Osteocyte (in vitro differentiated cells): ENCODE measurements at regions not wholly inside any gene's neighbourhood (a gene's known extent, or its start where the extent isn't known, plus 50 kb on each side); places are given as distances from the start of the nearest gene placed in this dataset.

Source experiments
- DNase-seq: peaks from one replicate; pipeline ENCODE4 v3.0.0; 2021; ENCODE audit warnings: mixed read lengths; ENCODE audit not compliant: unreplicated experiment; ENCODE audit errors: extremely low spot score
- H3K27ac Mint-ChIP-seq: one replicate; pipeline ENCODE4 v1.8.0; 2021; ENCODE audit warnings: mild to moderate bottlenecking, mixed read lengths; ENCODE audit not compliant: unreplicated experiment
- H3K27me3 Mint-ChIP-seq: one replicate; pipeline ENCODE4 v1.8.0; 2021; ENCODE audit warnings: mixed read lengths; ENCODE audit not compliant: unreplicated experiment
- H3K36me3 Mint-ChIP-seq: one replicate; pipeline ENCODE4 v1.8.0; 2021; ENCODE audit warnings: mixed read lengths; ENCODE audit not compliant: unreplicated experiment
- H3K4me1 Mint-ChIP-seq: one replicate; pipeline ENCODE4 v1.8.0; 2021; ENCODE audit warnings: mixed read lengths; ENCODE audit not compliant: unreplicated experiment
- H3K4me3 Mint-ChIP-seq: one replicate; pipeline ENCODE4 v1.8.0; 2021; ENCODE audit warnings: mild to moderate bottlenecking, moderate library complexity, mixed read lengths; ENCODE audit not compliant: unreplicated experiment
- H3K9me3 Mint-ChIP-seq: one replicate; pipeline ENCODE4 v1.8.0; 2021; ENCODE audit warnings: mixed read lengths; ENCODE audit not compliant: unreplicated experiment
- TF ChIP-seq, protein P1 (sequence below): fragments of 200-600 bp; sonication (generic); IDR thresholded peaks from 2 replicates; pipeline ENCODE4 v1.5.0; 2021; ENCODE audit warnings: antibody characterized with exemption, mild to moderate bottlenecking, moderate library complexity

GRCh38 chr4:187317799-187318198 is 594.1 kb upstream of the FAT1 start:
- Mint-ChIP-seq H3K27ac (no peak overlapping the region), H3K27me3 (no peaks in the 10 kb centered on the region), H3K36me3 (peaks cover 4% of the 10 kb centered on the region), H3K4me1 (peaks cover 9% of the 10 kb centered on the region), H3K4me3 (no peak overlapping the region), H3K9me3 (peaks cover 3% of the 10 kb centered on the region)
- TF ChIP-seq, protein P1, sequence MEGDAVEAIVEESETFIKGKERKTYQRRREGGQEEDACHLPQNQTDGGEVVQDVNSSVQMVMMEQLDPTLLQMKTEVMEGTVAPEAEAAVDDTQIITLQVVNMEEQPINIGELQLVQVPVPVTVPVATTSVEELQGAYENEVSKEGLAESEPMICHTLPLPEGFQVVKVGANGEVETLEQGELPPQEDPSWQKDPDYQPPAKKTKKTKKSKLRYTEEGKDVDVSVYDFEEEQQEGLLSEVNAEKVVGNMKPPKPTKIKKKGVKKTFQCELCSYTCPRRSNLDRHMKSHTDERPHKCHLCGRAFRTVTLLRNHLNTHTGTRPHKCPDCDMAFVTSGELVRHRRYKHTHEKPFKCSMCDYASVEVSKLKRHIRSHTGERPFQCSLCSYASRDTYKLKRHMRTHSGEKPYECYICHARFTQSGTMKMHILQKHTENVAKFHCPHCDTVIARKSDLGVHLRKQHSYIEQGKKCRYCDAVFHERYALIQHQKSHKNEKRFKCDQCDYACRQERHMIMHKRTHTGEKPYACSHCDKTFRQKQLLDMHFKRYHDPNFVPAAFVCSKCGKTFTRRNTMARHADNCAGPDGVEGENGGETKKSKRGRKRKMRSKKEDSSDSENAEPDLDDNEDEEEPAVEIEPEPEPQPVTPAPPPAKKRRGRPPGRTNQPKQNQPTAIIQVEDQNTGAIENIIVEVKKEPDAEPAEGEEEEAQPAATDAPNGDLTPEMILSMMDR: no peak
- DNase-seq: no peak

DNA sequence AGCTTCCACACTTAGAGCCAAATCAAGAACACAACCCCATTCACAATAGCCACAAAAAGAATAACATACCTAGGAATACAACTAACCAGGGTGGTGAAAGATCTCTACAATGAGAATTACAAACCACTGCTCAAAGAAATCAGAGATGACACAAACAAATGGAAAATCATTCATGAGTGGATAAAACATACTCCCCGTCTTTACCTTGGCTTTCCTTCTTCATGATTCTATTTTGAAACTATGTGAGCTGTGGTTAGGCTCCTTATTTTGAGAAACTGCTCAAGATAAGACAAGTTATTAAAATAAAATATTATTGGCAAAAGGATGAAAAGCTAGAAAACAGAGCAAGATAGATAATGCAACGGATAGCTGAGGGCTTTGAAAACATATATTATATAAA is 598.1 kb upstream of the FAT1 start:
- H3K27me3 Mint-ChIP-seq: no peaks in the 10 kb centered on the region
- peaks cover 9% of the 10 kb centered on the region for H3K4me1 Mint-ChIP-seq
- H3K27ac Mint-ChIP-seq: peak overlapping the region; percentile 36
- peaks cover 3% of the 10 kb centered on the region for H3K9me3 Mint-ChIP-seq
- peaks cover 4% of the 10 kb centered on the region for H3K36me3 Mint-ChIP-seq
- no peak overlapping the region for H3K4me3 Mint-ChIP-seq
- TF ChIP-seq, protein P1: no peak
- DNase-seq: no peak

GRCh38 chr4:187332141-187332540 is 608.5 kb upstream of the FAT1 start:
- no peak for DNase-seq
- H3K9me3 Mint-ChIP-seq: peaks cover 5% of the 10 kb centered on the region
- H3K27ac Mint-ChIP-seq: no peak overlapping the region
- no peaks in the 10 kb centered on the region for H3K4me1 Mint-ChIP-seq
- H3K36me3 Mint-ChIP-seq: no peaks in the 10 kb centered on the region
- TF ChIP-seq, protein P1: no peak
- no peak overlapping the region for H3K4me3 Mint-ChIP-seq
- no peaks in the 10 kb centered on the region for H3K27me3 Mint-ChIP-seq

DNA sequence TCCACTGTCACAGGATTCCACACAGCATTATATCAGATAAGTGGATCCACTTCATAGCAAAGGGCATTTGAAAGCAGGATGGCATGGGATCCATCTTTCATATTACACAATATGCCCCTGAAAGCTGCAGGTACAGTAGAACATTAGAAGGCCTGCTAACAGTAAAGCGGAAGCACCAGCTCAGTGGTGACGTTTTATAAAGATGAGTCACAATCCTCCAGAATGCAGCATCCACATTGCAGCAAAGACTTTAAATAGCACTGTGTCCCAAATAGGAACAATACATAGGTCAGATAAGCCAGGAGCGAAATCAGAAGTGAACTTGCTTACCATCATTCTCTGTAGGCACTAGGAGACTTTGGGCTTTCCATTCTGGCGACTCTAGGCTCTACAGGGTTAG is 609.5 kb upstream of the FAT1 start:
- DNase-seq: no peak
- TF ChIP-seq, protein P1: no peak
- no peak overlapping the region for H3K27ac Mint-ChIP-seq
- H3K9me3 Mint-ChIP-seq: peaks cover 5% of the 10 kb centered on the region
- no peaks in the 10 kb centered on the region for H3K36me3 Mint-ChIP-seq
- H3K27me3 Mint-ChIP-seq: no peaks in the 10 kb centered on the region
- H3K4me3 Mint-ChIP-seq: no peak overlapping the region
- no peaks in the 10 kb centered on the region for H3K4me1 Mint-ChIP-seq

DNA sequence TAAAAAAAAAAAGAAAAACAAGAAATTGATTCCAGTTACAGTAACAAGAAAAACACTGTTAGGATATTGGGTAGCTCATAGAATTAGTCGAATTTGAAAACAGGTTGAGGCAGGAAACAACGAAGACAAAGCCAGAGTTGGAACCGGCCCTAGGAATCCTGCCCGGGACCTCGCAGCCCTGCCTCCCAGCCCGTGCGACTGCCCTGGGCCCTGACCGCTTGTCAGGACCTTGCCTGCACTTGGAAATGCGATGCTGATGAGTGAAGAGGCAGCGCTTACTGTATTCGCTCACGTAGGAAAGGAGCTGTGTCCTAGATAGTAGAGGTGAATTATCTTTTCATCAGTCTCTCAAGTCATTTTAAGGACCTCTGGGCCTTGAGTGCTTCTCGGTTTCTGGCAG is 611.7 kb upstream of the FAT1 start:
- H3K36me3 Mint-ChIP-seq: no peaks in the 10 kb centered on the region

More for the DNA sequence above, 611.7 kb upstream of the FAT1 start:
- DNase-seq: no peak
- H3K27ac Mint-ChIP-seq: no peak overlapping the region
- H3K4me1 Mint-ChIP-seq: no peaks in the 10 kb centered on the region
- TF ChIP-seq, protein P1: no peak
- H3K9me3 Mint-ChIP-seq: peaks cover 11% of the 10 kb centered on the region
- no peak overlapping the region for H3K4me3 Mint-ChIP-seq
- H3K27me3 Mint-ChIP-seq: no peaks in the 10 kb centered on the region
